Activated gamma-delta T cell (primary cell): ENCODE measurements at regions not wholly inside any gene's neighbourhood (a gene's known extent, or its start where the extent isn't known, plus 50 kb on each side); places are given as distances from the start of the nearest gene placed in this dataset.
"Not testable (repeated sequence)": the region's sequence is repeated elsewhere in the genome, so short reads cannot be mapped to it uniquely, and the experiment has no call there.

Experiments
- DNase-seq: peaks from one replicate; lab custom pipeline; 2025; lab: John Stamatoyannopoulos, UW

GRCh38 chr17:77795685-77796084 lies 162.8 kb upstream of the TNRC6C start:
- DNase-seq = no peak

- DNase-seq = no peak
Observed at GRCh38 chr17:77796176-77796860, 162.2 kb upstream of the TNRC6C start.

GRCh38 chr17:77798031-77798430 lies 160.5 kb upstream of the TNRC6C start:
- DNase-seq = no peak

- no peak for DNase-seq
Observed at GRCh38 chr17:77798481-77798880, 160.0 kb upstream of the TNRC6C start.

GRCh38 chr17:77800816-77801215 lies 157.7 kb upstream of the TNRC6C start:
- no peak for DNase-seq

GRCh38 chr17:77801545-77802332 lies 156.8 kb upstream of the TNRC6C start:
- DNase-seq = no peak

GRCh38 chr17:77802333-77802615 lies 156.2 kb upstream of the TNRC6C start:
- no peak for DNase-seq

GRCh38 chr17:77802811-77803220 lies 155.7 kb upstream of the TNRC6C start:
- no peak for DNase-seq

- DNase-seq = no peak
Observed at GRCh38 chr17:77803726-77804125, 154.8 kb upstream of the TNRC6C start.

GRCh38 chr17:77804796-77805426 lies 153.6 kb upstream of the TNRC6C start:
- no peak for DNase-seq

- DNase-seq = not testable (repeated sequence)
Observed at GRCh38 chr17:77805970-77806369, 152.5 kb upstream of the TNRC6C start.

- no peak for DNase-seq
Observed at GRCh38 chr17:77807051-77807745, 151.3 kb upstream of the TNRC6C start.

- no peak for DNase-seq
Observed at GRCh38 chr17:77807746-77808441, 150.6 kb upstream of the TNRC6C start.

GRCh38 chr17:77808686-77809425 lies 149.6 kb upstream of the TNRC6C start:
- DNase-seq = no peak

- no peak for DNase-seq
Observed at GRCh38 chr17:77809814-77810213, 148.7 kb upstream of the TNRC6C start.

- DNase-seq = no peak
Observed at GRCh38 chr17:77810536-77810935, 148.0 kb upstream of the TNRC6C start.

GRCh38 chr17:77811521-77811920 lies 147.0 kb upstream of the TNRC6C start:
- DNase-seq = no peak

GRCh38 chr17:77814091-77814772 lies 144.3 kb upstream of the TNRC6C start:
- no peak for DNase-seq

GRCh38 chr17:77815127-77815905 lies 143.2 kb upstream of the TNRC6C start:
- no peak for DNase-seq

- DNase-seq = no peak
Observed at GRCh38 chr17:77817953-77818352, 140.6 kb upstream of the TNRC6C start.
